ENCODE measurements at regions not wholly inside any gene's neighbourhood (a gene's known extent, or its start where the extent isn't known, plus 50 kb on each side); places are given as distances from the start of the nearest gene placed in this dataset.
"Not testable (repeated sequence)": the region's sequence is repeated elsewhere in the genome, so short reads cannot be mapped to it uniquely, and the experiment has no call there.

DNA sequence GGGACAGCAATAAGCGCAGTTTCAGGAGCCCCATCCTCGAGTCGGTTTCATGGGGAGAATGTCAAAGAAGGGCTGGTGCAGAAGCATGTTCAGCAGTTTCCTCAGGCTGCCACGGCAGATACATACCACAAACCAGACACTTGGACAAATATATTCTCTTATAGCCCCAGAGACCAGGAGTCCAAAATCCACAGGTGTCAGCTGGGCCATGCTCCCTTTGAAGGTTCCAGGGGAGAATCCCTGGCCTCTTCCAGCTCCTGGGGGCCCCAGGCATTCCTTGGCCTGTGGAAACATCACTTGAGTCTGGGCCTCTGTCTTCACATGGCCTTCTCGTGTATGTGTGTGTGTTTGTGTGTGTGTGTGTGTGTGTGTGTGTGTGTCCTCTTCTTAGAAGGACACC is 164.1 kb downstream of the UQCRFS1 start:
- DNase-seq: no peak

DNA sequence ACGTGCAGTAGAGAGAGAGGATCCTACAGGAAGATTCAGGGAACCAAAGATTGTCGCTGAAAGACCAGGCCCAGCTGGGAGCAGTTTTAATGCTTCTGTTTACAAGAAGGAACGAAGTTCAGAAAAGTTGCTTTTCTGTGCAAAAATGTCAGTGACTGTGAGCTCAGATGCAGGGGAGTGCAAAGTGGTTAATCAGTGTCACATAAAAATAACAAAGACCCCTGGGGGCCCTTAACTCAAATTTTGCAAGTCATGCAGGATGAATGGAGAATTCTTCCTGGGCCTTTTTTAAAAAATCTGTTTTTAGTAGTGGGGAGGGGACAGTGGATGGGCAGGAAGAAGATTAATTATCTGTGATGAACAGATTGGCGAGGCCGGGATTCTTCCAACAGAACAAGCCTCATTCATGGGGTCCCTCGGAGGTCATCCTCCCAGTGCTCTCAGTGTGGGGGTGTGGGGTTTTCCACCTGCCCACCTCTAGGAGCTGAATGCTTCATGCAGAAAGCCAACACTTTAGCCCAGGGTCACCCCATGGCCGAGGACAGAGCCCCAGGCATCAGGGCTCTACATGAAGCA is 167.2 kb downstream of the UQCRFS1 start:
- DNase-seq: no peak

DNA sequence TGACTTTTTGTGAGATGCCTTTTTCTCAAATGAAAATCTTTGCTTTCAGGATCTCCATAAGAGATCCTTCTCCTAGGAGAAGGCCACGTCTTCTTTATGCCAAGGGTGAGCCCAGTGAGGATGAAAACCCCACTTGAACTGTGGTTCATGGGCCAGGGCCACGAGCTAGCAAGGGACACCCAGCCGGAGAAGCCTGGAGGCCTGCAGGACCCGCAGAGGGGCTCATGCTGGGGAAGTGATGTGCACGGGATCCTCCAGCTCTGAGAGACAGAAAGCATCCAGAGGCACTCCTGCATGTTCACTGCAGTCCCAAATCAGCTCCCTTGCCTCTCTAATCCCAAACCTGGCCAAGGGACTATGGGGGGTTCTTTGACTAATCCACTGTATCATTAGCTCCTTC is 168.9 kb downstream of the UQCRFS1 start:
- no peak for DNase-seq

DNA sequence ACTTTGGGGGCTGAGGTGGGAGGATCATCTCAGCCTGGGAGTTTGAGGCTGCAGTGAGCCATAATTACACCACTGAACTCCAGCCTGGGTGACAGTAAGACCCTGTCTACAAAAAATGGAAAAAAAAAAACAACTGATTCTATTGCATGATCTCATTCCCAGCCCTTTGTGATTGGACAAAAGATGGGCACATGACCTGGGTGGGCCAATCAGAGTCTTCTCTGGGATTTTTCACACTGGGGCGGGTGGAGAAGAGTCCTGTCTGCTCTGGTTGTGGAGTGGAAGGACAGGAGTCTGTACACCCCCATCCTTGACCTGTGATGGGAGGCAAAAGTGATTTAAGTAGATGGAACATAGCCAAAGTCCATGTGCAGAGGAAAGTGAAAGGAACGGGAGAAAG is 170.5 kb downstream of the UQCRFS1 start:
- no peak for DNase-seq

DNA sequence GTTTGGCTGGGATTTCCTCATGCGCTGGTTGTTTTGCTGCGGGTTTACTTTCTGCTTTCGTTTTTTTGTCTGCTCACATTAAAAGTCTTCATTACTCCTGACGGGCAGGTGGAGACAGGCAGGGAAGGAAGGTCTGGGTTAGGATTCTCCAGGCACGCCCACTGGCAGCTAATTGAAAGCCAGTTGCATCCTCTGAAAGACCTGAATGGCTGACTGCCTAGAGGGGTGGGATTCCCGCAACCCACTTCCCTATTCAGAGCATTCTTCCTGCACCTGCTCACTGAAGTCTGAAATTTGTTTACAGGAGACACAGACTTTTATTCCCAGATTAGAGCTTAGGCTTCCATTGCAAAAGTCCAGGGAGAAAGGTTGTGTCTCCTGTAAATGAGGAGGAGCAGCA is 172.0 kb downstream of the UQCRFS1 start:
- no peak for DNase-seq

DNA sequence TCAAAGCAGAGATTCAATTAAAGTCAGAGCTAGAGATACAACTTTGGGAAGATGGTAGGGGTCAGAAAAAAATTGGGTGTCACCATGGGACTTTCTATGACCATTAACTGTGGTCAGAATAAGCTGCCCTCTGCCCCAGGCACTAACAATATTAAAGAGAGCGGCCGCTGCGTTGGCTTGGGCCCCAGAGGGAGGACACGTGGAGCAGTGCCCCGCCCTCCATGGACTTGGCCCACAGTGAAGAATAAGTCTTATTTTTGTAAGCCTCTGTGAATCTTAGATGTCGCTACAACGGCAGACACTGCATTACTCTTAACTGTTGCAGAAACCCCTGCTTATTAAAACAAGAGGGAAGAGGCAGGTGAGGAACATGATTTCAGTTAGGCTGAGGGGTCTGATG is 172.7 kb downstream of the UQCRFS1 start:
- DNase-seq: no peak

DNA sequence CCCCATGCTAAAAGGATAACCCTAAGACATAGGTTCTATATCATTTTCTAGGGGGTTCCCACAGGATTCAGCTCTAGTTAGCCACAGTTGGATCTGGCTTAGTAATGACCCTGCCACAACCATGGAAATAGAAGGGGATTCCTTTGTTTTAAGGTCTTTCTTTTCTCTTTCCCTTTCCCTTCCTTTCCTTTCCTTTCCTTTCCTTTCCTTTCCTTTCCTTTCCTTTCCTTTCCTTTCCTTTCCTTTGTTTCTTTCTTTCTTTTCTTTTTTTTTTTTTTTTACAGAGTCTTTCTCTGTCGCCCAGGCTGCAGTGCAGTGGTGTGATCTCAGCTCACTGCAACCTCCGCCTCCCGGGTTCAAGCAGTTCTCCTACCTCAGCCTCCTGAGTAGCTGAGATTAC is 173.9 kb downstream of the UQCRFS1 start:
- not testable (repeated sequence) for DNase-seq

DNA sequence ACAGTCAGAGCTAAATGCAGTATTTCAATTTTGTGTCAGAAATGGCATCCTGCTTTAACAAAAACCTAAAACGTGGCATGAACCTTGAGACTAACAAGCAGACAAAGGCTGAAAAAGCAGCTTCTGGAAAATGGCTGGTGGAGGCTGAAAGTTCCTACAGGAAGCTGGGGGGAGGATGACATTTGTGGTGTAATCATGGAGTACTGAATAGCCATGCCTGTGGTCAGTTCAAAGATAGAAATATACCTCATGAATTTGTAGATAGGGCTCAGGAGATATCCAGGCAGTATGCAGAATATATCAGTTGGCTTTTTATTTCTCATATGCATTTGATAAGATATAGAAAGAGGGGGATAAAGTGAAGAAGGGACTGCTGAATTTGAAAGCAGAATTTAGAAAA is 181.7 kb downstream of the UQCRFS1 start:
- DNase-seq: no peak

DNA sequence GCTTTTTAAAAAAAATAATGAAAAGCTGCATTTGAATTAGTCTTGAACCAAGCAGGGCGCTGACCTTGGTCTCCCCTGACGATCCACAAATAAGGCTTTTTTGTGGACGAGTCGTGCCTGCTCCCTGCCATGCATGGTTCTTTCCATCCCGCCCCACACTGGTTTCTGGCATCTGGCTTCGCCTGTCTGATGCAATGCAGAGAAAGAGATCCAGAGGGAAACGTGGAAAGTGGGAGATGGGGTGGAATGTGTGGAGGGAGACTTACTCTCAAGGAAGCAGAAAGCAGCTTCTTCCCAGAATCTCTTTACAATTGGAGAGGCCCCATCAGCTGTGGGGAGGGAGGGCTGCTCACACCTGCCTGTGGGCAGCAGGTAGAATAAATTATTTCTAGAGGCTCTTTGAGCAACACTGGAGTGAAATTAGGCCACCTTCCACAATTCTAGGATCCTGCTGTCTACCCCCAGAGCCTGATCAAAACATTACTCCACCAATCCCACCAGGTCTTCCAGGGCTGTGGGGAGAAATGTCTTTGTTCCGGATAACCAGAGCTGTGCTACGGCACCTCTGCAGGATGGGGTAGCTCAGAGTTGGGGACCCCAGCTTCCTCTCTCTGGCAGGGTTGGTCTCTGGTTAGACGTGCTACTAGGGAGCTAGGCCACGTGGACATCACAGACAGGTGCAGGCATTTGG is 183.5 kb downstream of the UQCRFS1 start:
- DNase-seq: no peak

DNA sequence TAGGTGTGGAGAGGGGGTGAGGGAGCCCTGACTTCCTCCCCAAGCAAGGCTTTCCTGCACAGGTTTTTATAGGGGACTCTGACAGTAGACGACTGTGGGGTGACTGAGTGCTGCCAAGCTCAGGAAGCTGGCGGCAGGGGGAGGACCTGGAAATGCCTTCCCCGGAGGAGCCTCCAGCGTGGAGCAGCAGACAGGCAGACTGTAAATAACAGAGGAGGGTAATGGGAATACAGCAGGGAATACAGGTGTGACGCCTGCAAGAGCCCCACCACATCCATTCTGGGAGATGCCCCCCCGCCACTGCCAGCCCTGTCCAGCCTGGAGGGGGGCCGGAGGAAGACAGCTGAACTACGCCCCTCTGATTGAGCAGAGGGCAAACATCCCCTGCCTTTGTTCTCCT is 190.4 kb downstream of the UQCRFS1 start:
- DNase-seq: no peak

DNA sequence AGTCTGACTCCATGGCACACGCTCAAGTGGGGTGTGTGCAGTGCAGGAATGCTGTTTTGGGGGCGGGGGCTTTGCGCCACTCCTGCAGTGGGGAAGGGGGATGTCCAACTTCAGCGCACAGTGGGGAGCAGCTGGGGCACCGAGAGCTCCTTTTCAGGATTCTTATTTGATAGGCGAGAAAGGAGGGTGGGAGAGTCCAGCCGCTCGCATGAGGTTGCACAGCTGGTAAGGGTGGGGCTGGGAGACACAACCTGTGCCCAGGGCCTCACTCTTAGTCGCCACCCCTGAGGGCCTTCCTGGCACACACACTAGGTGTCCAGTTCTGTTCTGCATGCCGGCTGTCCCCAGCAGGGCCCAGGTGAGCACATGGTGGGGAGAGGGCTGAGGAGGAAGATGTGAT is 190.8 kb downstream of the UQCRFS1 start:
- no peak for DNase-seq

DNA sequence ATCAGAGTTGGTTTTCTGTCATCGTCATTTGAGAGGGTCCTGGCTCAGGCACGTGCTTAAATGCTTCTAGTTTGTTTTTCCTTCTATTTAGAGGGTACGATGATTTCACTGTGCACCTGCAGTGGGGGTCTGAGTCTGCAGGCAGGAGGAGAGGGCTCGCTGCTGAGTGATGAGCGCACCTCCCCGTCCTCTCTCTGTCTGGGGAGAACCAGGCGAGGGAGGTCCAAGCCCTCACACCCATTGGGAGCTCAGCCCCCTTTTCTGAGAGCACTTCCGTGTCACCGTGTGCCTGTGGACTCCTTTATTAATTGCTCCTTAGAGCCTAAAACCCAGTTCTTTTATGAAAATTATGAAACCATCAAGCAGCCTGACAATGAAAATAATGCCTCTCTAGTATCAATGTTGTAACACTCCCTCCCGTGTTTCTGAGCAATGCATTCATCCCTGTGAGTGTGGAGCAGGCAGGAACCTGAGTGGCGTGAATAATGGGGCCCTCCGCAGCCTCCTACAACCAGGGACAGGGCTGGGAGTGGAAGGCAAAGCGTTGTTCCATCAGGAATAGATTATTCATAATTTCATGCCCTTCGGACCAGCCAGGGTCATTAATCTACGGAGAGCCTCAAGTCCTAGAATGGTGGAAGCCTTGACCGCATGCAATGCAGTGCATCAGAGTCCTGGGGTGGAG is 191.6 kb downstream of the UQCRFS1 start:
- DNase-seq: no peak

DNA sequence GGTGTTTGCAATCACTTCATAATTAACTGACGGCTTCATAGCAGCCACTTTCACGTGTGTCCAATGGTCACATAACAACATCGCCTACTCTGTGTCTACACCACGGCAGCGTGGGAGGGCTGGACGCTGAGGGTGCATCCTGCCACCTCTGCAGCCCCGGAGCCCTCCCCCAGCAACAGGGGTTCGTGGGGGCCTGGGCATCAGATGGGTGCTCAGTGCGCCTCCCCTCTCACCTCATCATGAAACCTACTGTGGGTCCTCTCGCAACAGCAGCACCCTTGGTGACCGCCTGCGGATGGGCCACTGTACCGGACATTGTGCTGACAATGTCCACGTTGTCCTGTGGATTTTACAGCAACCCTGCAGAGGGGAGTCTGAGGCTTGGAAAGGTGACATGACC is 193.5 kb downstream of the UQCRFS1 start:
- DNase-seq: no peak

DNA sequence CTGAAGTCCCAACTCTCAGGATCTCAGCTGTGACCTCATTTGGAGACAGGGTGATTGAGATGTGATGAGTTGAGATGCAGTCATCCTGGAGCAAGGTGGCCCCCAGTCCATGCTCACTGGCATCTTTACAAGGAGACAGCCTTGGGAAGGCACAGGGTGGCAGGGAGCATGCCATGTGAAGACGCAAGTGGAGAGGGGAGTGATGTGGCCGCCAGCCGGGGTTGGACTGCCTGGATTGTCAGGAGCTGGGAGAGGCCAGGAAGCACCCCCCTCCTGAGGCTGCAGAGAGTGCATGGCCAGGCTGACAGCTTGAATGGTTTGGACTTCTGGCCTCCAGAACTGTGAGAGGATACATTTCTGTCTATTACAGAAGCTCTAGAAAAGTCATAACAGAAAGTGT is 194.4 kb downstream of the UQCRFS1 start:
- DNase-seq: no peak

DNA sequence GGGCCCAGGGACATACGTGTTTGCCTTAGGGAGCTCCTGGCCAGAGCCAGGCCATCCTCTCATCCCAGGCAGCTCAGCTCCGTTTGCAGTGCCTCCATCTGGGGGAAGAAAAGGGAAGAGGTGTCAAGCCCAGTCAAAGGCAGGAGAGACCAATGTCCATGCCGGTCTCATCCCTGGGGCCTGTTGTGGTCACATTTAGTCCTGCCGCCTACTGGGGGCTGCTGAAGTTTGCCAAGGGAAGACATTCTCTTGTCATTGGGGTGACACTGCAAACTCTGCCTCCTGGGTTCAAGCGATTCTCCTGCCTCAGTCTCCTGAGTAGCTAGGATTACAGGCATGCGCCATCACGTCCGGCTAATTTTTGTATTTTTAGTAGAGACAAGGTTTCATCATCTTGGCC is 195.2 kb downstream of the UQCRFS1 start:
- no peak for DNase-seq

DNA sequence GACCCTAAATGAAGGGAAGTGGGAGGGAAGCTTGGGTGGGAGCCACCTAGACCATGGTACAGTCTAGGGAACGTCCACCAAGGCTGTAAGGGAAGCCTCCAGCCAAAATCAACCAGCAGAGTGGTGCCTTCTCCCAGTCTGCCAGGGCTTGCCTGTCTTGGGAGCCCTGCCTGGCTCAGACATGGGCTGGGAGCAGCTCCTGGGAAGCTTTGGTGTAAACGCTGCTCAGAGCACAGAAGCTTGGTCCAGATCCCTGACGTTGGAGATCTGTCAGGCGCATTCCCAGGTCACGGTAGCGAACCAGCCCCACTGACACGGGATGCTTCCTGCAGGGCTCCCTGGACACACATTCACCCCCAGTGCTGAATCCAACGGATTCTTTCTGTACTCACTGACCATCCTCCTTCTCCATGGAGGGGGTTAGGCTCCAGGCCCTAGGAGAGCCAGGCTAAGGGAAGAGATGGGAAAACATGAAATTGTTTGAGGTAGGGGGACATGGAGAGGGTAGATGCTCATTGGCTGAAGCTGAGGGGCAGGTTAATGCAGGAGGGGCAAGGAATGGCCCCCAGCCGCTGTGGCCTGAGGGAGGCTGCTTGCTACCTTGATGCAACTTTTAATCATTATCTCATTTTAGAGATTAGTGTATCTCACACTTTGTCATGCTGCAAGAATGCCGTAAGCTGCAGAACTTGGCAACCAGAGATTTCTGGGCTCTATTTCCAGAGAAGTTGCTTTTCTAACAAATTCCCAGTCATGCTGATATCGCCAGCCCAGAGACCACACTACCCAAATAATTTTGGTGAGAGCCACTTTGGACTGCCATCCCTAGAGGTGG is 195.8 kb downstream of the UQCRFS1 start:
- no peak for DNase-seq

DNA sequence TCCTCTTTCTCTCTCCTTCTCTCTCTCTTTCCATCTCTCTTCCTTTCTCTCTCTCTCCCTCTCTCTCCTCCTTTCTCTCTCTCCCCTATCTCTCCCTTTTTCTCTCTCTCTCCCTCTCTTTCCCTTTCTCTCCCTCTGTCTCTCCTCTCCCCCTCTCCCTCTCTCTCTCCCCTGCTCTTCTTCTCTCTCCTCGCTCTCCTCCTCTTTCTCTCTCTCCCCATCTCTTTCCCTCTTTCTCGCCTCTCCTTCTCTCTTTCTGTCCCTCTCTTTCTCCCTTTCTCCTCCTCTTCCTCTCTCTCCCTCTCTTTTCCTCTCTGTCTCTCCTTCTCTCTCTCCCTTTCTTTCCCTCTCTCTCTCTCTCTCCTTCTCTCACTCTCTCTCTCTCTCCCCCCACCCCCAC is 196.6 kb downstream of the UQCRFS1 start:
- DNase-seq: no peak

DNA sequence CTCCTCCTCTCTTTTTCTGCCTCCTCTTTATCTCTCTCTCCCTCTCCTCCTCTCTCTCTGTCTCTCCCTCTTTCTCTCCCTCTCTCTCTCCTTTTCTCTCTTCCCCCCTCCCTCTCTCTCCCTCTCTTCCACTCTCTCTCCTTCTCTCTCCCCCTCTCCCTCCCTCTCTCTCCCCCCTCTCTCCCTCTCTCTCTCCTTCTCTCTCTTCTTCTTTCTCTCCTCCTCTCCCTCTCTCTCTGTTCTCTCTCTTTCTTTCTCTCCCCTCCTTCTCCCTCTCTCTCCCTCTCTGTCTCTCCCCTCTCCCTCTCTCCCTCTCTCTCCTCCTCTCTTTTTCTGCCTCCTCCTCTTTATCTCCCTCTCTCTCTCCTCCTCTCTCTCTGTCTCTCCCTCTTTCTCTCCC is 197.4 kb downstream of the UQCRFS1 start:
- no peak for DNase-seq

DNA sequence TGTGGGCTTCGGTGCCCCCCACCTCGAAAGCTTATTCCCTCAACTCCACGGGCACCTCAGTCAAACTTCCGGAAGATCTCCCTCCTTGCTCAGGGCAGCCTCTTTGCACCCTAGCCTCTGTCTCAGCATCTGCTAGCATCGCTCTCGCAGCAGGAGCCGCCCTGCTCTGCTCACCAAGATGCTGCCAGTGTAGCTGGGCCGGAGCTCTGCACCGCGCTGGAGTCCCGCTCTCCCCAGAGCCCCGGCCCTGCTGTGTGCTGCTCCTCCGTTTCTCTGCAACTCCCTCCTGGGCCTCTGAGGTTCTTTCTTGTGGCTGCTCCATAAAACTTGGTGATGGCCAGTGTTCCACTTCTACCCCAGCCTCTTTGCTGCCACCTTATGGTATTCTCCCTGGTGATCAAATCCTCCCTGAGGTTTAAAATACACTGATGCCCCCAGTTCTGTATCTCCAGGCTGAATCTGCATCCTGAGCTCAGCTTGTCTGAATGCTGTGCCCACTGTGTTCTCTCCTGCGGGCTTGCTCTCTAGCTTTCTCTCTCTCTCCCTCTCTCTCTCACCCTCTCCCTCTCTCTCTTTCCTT is 198.0 kb downstream of the UQCRFS1 start:
- DNase-seq: no peak

DNA sequence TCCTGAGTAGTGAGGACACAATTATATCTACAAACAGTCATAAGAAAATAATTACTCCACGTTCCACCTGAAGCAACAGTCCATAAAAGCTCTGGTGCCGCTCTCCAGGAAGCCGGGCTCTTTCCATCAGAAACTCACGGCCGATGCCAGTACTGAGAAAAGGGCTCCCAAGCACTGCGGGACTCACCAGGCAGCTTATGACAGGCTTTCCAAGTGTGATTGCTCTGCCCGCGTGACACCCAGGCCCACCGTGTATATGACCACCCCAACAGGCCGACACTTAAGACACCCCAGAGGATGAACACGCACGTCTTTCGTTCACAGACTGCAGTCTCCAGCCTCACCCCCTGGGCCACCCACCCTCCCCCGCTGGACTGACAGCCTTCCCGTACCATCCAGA is 199.0 kb downstream of the UQCRFS1 start:
- no peak for DNase-seq

DNA sequence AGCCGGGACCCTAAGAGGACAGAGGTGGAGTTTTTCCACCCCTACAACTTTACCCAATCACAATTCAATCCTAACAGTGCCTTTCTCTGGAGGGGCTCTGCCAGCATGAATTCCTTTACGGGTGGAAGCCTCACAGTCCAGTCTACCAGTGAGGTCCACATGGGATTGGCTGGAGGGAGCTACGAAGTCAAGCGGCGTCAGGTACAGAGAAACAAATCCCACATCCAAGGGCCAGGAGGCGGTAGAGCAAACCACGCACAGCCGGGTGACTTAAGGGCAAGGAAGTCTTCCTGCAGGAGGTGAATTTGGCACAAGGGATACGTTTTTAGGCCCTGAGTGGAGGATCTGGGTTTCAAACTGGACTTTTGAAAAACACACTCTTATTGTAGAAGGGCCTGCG is 199.6 kb downstream of the UQCRFS1 start:
- DNase-seq: no peak

DNA sequence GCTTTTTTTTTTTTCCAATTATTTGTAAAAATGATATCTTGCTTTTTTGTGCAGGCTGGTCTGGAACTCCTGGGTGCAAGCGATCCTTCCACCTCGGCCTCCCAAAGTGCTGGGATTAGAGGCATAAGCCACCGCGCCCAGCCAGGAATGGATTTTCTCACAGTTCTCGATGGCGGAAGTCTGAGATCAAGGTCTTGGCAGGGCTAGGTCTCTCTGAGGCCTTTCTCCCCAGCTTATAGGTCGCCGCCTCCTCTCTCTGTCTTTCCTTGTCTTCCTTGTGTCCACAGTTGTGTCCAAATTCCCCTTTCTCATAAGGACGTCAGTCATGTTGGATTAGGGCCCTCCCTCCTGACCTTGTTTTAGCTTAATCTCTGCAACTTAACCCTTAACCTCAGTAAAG is 200.5 kb downstream of the UQCRFS1 start:
- DNase-seq: no peak

DNA sequence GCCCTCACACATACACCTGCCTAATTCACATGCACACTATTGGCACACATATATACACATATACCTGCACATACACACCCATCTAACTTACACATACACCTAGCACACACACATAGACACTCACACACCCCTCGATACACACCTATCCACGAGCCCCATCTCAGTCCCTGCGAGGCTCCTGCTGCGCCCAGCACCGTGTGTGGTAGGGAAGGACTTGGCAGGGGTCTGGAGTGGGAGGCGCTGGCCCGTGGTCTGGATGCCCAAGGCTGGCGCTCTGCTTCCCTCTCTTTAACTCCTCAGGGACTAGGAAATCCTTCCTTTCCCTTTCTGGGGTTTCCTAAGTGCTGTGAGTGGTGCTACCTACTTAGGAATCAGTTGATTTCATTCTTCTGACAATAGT is 202.7 kb downstream of the UQCRFS1 start:
- no peak for DNase-seq

All from left hindlimb (tissue), 1 donor.